Panc1 (cell line): ENCODE measurements at regions not wholly inside any gene's neighbourhood (a gene's known extent, or its start where the extent isn't known, plus 50 kb on each side); places are given as distances from the start of the nearest gene placed in this dataset.

Source experiments
- ATAC-seq: fragments of 200-7000 bp; cut with Tn5 transposase; 2 replicates; pipeline ENCODE4 v1.9.1; 2020; ENCODE audit warnings: mild to moderate bottlenecking, moderate library complexity
- BruUV-seq: library from RNA; stranded (reverse); fragments of 400-500 nt; replicated peaks from 2 replicates; lab custom pipeline; 2021; lab: Mats Ljungman, UMichigan
- CTCF ChIA-PET: fragments of 300-600 bp; sonication (Branson Sonifier 250); formaldehyde crosslinking; loops from one replicate; lab custom pipeline; 2022; ENCODE audit warnings: antibody characterized with exemption; lab: Charles Lee
- POLR2A ChIA-PET: fragments of 300-600 bp; sonication (Branson Sonifier 250); formaldehyde crosslinking; loops from one replicate; lab custom pipeline; 2022; ENCODE audit warnings: antibody characterized with exemption; lab: Charles Lee
- DNase-seq: peaks from one replicate; pipeline ENCODE4 v3.0.0-alpha.2; 2010; ENCODE audit warnings: low read depth, low spot score
- H3K27ac ChIP-seq: 2 replicates; pipeline ENCODE4 v1.5.1; 2011; ENCODE audit warnings: mild to moderate bottlenecking, low read length, inconsistent platforms
- H3K27me3 ChIP-seq: fragments of 200-500 bp; sonication (Bioruptor generic); 2 replicates; pipeline ENCODE4 v1.6.0; 2014; ENCODE audit warnings: low read length, inconsistent platforms; ENCODE audit not compliant: control insufficient read depth, insufficient read depth
- H3K36me3 ChIP-seq: fragments of 200-500 bp; sonication (Bioruptor generic); 2 replicates; pipeline ENCODE4 v1.5.1; 2014; ENCODE audit warnings: inconsistent platforms, mild to moderate bottlenecking, low read length, moderate library complexity; ENCODE audit not compliant: control insufficient read depth, insufficient read depth
- H3K4me1 ChIP-seq: 2 replicates; pipeline ENCODE4 v1.5.1; 2011; ENCODE audit warnings: inconsistent platforms, mild to moderate bottlenecking, low read length, moderate library complexity; ENCODE audit not compliant: control insufficient read depth, insufficient read depth
- H3K4me3 ChIP-seq, 2 experiments: 2 replicates each; pipeline ENCODE4 v1.5.1; 2011 to 2012; ENCODE audit warnings: low read depth in 2 of 2, low read length in 2 of 2, mild to moderate bottlenecking in 2 of 2, inconsistent platforms in 1 of 2, moderate library complexity in 1 of 2
- H3K9me3 ChIP-seq: fragments of 200-500 bp; sonication (Bioruptor generic); 2 replicates; pipeline ENCODE4 v1.5.1; 2014; ENCODE audit warnings: low read depth, mild to moderate bottlenecking, inconsistent platforms, low read length, moderate library complexity; ENCODE audit not compliant: control insufficient read depth, insufficient read depth
- POLR2AphosphoS5 ChIP-seq: IDR thresholded peaks from 2 replicates; pipeline ENCODE4 v1.6.1; 2012; ENCODE audit warnings: mild to moderate bottlenecking, low read depth, low read length, moderate library complexity
- SIN3A ChIP-seq: IDR thresholded peaks from 2 replicates; pipeline ENCODE4 v1.6.1; 2012; ENCODE audit warnings: low read depth, mild to moderate bottlenecking, low read length, moderate library complexity, borderline replicate concordance; ENCODE audit not compliant: insufficient read depth
- TCF7L2 ChIP-seq: IDR thresholded peaks from 2 replicates; pipeline ENCODE4 v1.6.1; 2011; ENCODE audit warnings: mild to moderate bottlenecking, low read depth, low read length, inconsistent platforms
- in situ Hi-C: cut with HindIII; loops from 2 replicates; pipeline ENCODE4 v1.10.0; 2016; ENCODE audit warnings: low sequenced_read_pairs, low pct_unique_long_range_greater_than_20kb
- intact Hi-C: fragments of 100-400 bp; cut with micrococcal nuclease; formaldehyde crosslinking; loops from one replicate; pipeline ENCODE4 v1.10.0; 2022; ENCODE audit not compliant: unreplicated experiment
- TF ChIP-seq, protein P1 (sequence below), 2 experiments: IDR thresholded peaks; 2 replicates each; pipeline ENCODE4 v1.6.1; 2011 to 2012; ENCODE audit warnings: low read depth in 2 of 2, control low read depth in 1 of 2, low read length in 1 of 2, mild to moderate bottlenecking in 1 of 2, moderate library complexity in 1 of 2; ENCODE audit not compliant: insufficient read depth in 1 of 2
- TF ChIP-seq, protein P2 (sequence below): fragments of 450-650 bp; IDR thresholded peaks from 2 replicates; pipeline ENCODE4 v1.5.1; 2017; ENCODE audit warnings: mild to moderate bottlenecking

DNA sequence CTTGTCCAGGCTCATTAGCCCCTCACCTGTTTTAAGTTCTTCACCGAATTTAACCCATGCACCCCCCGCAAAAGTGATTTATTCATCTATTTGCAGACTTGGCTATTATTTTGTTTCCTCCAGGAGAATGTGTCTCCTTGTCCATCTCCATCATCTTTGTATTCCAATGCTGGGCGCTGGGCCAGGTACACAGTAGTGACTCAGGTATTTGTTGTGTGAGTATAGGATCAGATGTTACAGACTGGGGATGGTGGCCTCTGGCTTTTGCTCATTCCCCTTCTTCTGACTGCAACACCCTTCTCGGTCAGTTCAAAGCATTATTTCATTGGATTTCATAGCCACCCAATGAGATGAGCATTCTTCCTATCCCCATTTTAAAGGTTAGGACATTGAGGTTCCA lies 408.2 kb downstream of the MN1 start:
- in situ Hi-C loops: no loop called here
- Histone ChIP-seq H3K36me3 (no peaks in the 10 kb centered on the region), H3K4me1 (no peaks in the 10 kb centered on the region), H3K9me3 (no peaks in the 10 kb centered on the region), H3K27me3 (no peaks in the 10 kb centered on the region; the same call in 1 of the 2 replicates), H3K4me3 (no peak overlapping the region), H3K27ac (no peak overlapping the region)
- POLR2A ChIA-PET: no interaction called here
- ATAC-seq (no peak), DNase-seq (no peak)
- TF ChIP-seq, protein P1, sequence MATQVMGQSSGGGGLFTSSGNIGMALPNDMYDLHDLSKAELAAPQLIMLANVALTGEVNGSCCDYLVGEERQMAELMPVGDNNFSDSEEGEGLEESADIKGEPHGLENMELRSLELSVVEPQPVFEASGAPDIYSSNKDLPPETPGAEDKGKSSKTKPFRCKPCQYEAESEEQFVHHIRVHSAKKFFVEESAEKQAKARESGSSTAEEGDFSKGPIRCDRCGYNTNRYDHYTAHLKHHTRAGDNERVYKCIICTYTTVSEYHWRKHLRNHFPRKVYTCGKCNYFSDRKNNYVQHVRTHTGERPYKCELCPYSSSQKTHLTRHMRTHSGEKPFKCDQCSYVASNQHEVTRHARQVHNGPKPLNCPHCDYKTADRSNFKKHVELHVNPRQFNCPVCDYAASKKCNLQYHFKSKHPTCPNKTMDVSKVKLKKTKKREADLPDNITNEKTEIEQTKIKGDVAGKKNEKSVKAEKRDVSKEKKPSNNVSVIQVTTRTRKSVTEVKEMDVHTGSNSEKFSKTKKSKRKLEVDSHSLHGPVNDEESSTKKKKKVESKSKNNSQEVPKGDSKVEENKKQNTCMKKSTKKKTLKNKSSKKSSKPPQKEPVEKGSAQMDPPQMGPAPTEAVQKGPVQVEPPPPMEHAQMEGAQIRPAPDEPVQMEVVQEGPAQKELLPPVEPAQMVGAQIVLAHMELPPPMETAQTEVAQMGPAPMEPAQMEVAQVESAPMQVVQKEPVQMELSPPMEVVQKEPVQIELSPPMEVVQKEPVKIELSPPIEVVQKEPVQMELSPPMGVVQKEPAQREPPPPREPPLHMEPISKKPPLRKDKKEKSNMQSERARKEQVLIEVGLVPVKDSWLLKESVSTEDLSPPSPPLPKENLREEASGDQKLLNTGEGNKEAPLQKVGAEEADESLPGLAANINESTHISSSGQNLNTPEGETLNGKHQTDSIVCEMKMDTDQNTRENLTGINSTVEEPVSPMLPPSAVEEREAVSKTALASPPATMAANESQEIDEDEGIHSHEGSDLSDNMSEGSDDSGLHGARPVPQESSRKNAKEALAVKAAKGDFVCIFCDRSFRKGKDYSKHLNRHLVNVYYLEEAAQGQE (IDR thresholded peaks at IDR 0.05; ENCODE audit: insufficient read depth in 1 of 2, low read depth in 2 of 2, low read length in 1 of 2): no peak
- no peak for TF ChIP-seq TCF7L2
- TF ChIP-seq, protein P2, sequence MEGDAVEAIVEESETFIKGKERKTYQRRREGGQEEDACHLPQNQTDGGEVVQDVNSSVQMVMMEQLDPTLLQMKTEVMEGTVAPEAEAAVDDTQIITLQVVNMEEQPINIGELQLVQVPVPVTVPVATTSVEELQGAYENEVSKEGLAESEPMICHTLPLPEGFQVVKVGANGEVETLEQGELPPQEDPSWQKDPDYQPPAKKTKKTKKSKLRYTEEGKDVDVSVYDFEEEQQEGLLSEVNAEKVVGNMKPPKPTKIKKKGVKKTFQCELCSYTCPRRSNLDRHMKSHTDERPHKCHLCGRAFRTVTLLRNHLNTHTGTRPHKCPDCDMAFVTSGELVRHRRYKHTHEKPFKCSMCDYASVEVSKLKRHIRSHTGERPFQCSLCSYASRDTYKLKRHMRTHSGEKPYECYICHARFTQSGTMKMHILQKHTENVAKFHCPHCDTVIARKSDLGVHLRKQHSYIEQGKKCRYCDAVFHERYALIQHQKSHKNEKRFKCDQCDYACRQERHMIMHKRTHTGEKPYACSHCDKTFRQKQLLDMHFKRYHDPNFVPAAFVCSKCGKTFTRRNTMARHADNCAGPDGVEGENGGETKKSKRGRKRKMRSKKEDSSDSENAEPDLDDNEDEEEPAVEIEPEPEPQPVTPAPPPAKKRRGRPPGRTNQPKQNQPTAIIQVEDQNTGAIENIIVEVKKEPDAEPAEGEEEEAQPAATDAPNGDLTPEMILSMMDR: no peak
- no peak for TF ChIP-seq SIN3A
- TF ChIP-seq POLR2AphosphoS5: no peak
- no TSS peak for BruUV-seq
- intact Hi-C loops: no loop called here
- CTCF ChIA-PET: no interaction called here

DNA sequence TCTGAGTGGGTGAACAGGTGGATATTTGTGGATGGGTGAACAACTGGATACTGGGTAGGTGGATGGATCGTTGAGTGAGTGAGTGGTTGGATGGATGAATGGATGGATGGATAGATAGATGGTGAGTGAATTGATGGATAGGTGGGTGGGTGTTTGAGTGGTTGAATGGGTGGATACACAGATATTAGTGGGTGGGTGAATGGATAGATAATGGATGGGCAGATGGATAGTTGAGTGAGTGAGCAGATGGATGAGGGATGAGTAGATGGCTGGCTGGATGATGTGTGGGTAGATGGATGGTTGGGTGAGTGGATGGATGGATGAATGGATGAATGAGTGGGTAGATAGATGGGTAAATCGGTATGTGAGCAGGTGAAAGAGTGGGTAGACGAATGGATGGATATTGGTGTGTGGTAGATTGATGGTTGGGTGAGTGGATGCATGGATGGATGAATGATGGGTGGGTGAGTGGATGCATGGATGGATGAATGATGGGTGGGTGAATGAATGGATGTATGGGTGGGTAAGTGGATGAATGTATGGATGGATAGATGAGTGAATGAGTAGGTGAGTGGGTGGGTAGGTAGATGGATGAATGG lies 406.7 kb downstream of the MN1 start:
- peaks cover 6% of the 10 kb centered on the region; the same call in 1 of the 2 replicates for H3K27me3 ChIP-seq
- POLR2A ChIA-PET: no interaction called here
- ATAC-seq: no peak
- in situ Hi-C loops (no loop called here), intact Hi-C loops (no loop called here)
- H3K4me3 ChIP-seq: no peak overlapping the region
- DNase-seq: no peak
- no TSS peak for BruUV-seq
- CTCF ChIA-PET: no interaction called here
- TF ChIP-seq, protein P1 (IDR thresholded peaks at IDR 0.05; ENCODE audit: insufficient read depth in 1 of 2, low read depth in 2 of 2, low read length in 1 of 2): no peak
- TF ChIP-seq, protein P2: no peak
- no peak for TF ChIP-seq TCF7L2
- TF ChIP-seq POLR2AphosphoS5: no peak
- no peak for TF ChIP-seq SIN3A
- no peaks in the 10 kb centered on the region for H3K9me3 ChIP-seq
- H3K36me3 ChIP-seq: no peaks in the 10 kb centered on the region
- H3K27ac ChIP-seq: no peak overlapping the region
- H3K4me1 ChIP-seq: no peaks in the 10 kb centered on the region
